Stimulated activated CD8-positive, alpha-beta memory T cell treated with anti-CD3 and anti-CD28 coated beads, Interleukin-15, amount 100 ng/mL, for 1 hour (primary cell): ENCODE measurements at regions not wholly inside any gene's neighbourhood (a gene's known extent, or its start where the extent isn't known, plus 50 kb on each side); places are given as distances from the start of the nearest gene placed in this dataset.
"Not testable (repeated sequence)": the region's sequence is repeated elsewhere in the genome, so short reads cannot be mapped to it uniquely, and the experiment has no call there.

ENCODE experiments used
- DNase-seq: peaks from one replicate; pipeline ENCODE4 v3.0.0-alpha.2; 2020; ENCODE audit warnings: low read depth

DNA sequence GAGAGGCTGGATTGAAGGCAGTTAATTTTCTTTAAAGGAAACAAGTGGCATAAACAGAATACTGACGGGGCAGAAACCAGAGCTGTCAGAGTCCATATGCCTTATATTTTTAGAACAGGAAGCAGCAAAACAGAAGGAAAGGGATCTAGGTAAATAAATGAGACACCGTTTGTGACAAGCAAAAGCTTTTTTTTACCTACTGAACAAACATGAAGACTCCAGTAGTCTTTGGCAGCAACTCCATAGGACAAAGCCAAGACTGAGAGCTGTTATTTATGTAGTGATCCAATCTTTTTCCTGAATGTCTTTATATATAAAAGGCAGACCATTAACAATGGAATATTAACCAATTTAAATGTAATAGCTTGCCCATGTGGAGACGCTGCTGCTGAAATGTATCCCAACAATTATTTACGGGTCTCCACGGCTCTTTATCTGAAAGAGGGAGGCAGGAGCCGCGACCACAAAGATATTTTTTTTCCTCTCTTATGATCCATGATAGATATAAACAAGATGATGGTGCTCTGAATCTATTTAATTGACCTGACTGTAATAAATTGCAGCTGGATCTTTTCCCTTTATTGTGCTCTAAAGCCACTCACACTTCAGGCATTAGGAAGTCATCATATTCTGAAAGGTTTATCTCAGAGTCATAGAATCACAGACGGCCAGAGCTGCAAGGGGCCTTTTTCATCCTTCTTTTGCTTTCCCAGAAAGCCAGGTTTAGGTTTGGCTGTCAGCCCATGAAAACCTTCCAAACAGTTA, 687.8 kb downstream of the EFNB2 start:
- DNase-seq: no peak

DNA sequence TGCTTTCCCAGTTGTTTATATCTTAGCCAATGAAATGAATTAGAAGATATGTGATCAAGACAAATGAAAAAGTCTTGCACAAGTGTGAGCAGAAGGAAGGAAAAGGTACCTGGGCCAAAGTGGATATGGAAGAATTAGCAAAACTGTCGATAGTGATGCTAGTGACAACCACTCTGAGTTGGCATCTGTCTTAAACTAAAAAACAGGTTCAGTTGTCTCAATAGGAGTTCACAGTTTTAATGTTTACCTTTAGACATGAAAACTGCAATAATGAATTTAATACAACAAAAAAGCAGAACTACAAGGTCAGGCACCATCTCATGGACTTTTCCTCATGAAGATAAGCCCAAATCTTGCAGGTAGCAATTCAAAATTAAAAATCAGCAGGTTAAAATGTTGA, 688.5 kb downstream of the EFNB2 start:
- no peak for DNase-seq

DNA sequence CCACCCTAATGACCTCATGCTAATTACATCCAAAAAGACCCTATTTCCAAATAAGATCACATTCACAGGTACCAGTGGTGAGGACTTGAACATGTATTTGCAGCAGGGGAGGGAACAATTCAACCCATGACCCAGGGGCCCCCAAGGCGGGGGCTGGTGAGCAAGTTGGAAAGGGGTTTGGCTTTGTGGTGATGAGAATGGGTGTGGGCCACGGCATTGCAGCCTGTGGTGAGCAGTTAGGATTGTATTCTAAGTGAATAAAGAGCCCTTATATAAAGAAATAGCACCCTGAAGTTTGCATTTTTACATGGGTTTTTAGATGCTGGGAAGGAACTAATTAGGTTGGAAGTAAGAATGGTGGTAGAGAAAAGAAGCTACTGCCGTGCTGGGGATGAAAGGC, 694.2 kb downstream of the EFNB2 start:
- no peak for DNase-seq

DNA sequence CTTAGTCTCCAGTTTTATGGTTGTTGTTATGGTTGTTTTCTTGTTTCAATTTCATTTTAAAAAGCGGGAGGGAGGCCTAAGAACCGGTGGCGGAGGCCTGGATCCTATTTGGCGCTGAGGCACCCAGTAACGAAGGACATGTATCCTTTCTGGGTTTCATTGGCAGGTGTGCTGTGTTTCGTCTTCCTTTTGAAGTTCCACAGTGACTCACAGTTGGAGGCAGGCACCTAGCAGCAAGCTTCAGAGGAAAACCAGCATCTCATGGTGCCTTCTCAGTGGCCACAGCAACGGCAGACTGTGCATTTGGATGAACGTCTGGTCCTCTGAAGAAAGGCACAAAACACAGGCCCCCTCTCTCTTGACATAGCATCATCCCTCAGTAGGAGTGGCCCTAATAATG, 697.2 kb downstream of the EFNB2 start:
- DNase-seq: no peak

DNA sequence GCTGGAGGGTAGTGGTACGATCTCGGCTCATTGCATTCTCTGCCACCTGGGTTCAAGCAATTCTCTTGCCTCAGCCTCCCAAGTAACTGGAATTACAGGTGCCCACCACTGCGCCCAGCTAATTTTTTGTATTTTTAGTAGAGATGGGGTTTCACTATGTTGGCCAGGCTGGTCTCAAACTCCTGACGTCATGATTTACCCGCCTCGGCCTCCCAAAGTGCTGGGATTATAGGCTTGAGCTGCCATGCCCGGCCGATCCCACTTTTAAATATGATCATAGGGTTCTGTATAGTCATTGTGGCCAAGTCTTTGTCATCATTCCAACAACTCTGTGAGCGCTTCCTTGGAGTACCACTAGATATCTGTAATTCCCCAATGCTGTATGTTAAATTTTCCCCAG, 698.2 kb downstream of the EFNB2 start:
- DNase-seq: not testable (repeated sequence)

DNA sequence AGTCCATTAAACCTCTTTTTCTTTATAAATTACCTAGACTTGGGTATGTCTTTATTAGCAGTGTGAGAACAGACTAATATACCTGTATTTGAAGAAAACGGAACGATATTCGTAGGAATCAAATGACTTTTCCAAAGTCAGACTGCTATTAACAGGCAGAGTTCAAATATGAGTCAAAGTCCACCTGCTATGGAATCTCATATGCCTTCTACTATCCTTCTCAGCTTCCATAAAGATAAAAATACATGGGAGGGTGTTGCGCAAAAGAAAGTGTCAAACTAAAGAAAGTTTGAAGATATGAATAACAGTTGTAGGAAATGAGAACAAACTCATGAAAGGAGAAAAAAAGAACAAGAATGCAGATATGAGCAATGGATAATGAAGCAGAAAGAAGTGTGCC, 704.6 kb downstream of the EFNB2 start:
- DNase-seq: no peak

DNA sequence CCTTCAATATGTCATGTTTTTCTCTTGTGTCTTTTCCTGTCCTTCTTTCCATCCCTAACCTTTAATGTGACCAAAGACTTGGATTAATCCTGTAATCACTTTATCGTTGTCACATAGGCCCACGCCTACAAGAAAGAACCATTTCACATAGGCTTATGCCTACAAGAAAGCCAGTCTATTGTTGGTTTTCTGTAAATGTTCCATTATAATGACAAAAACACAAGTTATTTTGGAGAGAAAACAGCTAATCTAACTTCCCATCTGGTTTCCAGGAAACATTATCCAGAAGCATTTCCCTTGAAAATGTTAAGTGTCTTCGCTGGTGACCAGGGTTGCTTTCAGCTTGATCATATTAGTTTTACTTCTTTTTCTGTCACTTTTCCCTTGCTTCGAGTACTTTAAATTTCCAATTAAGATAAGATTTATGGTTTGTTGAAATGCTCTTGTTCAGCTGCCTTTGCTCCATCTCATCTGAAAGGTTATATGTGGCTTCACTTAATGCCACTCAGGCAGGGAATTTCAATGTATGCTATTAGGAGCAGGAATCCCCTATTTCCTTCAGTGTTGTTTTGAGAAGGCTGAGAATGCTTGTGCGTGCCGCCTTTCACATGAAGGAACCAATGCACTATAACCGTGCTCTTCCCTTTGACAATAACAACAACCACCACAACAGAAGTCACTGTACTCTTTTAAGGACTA, 708.2 kb downstream of the EFNB2 start:
- DNase-seq: no peak

DNA sequence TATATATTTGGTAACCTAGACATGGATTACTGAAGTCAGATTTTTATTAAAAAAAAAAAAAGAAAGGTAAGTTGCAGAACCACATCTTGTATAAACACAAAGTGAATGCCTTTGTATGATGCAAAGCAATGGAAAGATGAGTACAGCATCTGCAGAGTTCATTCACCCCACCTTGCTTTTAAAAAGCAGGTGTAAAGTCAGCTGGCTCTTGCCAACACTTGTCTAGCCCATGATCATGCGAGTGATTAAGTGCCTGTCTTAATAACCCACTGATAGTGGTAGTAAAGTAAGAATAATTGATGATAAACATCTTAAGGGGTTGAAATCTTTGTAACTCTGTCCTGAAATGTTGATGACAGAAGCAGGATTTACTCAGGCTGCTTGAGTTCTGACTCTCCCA, 710.4 kb downstream of the EFNB2 start:
- DNase-seq: no peak

DNA sequence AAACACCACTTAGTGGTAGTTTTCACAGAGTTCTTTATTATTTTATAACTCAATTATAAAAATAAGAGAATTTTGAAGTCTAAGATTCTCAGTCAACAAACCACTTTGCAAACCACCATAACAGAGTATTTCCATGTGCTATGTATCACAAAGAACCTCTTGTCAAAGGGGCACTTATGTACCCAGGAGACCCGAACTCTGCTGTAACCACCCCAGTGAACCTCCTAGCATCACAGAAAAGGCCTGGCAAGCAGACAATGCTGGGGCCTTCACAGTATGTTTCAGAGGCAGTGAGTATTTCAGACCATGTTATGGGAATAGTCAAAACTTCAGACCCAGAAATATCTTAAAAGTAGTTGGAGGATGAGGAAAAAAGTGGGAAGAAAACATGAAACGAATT, 714.1 kb downstream of the EFNB2 start:
- no peak for DNase-seq

DNA sequence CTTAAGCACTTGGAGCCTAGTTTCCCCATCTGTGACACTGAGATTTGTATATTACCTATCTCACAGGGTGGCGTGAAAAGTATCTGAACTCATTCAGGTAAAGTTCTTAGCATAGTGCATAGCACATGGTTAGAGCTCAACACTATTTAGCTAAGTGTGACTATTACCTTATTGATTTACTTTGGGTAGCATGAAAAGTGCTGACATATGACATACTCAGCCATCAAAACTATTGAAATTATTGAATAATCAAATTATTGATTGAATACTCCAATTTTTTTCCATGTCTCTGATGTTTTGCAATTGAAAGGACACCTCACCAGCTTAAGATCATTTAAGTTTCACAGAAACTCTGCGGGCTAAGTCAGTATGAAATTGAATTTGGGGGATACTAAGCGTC, 715.0 kb downstream of the EFNB2 start:
- DNase-seq: no peak

DNA sequence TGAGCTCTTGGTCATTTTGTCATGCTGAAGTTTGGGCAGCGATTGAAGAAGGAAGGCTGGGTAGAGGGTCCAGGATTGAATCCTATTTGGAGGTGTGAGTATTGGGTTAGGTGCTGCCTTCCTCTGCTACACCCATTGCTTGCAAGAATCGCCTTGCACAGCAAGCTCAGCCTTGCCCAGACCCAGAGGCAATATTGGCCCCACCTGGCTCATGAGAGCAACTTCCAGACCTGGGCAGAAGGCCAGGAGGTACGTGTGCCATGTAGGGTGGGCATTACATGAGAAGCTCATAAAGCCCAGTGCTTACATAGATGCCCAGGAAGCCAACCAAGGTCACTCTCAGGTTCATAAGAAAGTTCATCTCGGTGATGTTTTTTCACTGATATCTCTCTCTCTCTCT, 718.0 kb downstream of the EFNB2 start:
- DNase-seq: no peak

DNA sequence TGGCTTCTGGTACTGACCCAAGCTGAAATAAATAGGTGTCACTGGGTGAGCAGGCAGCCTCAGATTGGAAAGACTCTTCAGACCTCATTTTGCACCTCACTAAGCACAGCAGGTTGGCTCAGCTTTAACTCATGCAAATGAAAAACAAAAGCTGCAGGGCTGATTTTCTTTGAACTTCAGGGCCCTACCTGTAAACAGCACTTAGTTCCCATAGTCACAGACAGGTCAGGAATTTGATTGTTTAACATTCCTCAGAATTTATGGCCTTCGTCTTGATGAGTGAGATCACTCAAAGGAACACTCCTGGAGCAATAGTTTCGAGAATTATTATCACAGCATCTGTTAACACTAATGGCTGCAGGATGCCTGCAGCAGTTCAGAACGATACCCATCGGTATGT, 718.5 kb downstream of the EFNB2 start:
- no peak for DNase-seq

DNA sequence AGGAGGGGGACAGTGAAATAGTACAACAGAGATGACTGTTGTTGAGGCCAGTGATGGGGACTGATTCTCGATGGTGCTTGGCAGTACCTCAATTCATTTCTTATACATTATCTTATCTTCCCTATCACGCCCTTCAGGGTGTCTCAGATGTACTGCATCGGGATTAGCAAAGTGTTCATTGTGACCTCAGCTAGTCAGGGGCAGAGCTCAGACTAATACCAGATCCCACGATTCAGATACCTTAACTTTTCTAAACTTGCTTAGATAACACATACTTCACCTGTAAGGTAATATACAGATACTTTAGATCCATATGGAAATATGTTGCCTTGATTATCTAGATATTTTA, 720.6 kb downstream of the EFNB2 start:
- no peak for DNase-seq

DNA sequence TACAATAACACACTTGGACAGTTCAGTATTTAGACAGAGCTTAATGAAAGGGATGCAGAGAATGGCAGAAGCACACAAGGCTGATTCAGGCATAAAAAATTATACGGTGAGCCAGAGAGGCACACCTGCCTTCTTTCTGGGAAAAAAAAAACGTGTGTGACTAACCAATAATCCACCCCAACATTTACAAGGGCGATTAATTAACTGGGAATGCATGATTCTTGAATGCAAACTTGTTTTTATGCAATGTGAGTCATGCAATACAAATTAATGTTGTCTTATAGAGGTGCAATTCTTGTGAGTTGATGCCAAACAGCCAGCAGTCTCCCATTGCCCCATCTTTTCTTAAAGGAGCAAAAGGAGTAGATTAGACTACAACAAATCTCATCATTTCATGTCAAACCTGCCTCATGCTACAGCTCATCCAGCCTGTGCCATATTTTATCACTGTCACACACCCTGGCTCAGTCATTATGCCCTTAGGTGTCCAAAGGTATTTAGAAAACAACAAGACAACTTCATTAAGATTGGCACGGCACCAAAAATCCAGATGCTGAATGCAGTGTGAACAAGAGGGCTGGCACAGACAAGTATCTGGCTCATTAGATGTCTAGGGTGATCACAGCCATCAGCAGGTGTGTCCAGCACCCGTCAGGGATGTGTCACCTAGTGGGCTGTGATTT, 721.1 kb downstream of the EFNB2 start:
- no peak for DNase-seq

DNA sequence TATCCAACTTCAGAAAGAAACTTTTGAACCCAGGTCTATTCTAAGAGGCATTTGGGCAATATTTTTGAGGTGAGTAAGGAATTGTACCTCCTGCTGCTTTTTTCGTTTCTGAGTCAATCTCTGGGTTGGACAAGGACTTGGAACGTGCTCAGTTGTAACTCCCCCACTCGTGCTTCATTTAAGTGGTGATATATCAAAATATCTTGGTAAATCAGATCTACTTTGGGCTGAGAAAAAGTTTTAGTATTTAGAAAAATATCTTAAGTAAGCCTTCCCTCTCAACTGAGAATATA, 728.9 kb downstream of the EFNB2 start:
- DNase-seq: no peak

DNA sequence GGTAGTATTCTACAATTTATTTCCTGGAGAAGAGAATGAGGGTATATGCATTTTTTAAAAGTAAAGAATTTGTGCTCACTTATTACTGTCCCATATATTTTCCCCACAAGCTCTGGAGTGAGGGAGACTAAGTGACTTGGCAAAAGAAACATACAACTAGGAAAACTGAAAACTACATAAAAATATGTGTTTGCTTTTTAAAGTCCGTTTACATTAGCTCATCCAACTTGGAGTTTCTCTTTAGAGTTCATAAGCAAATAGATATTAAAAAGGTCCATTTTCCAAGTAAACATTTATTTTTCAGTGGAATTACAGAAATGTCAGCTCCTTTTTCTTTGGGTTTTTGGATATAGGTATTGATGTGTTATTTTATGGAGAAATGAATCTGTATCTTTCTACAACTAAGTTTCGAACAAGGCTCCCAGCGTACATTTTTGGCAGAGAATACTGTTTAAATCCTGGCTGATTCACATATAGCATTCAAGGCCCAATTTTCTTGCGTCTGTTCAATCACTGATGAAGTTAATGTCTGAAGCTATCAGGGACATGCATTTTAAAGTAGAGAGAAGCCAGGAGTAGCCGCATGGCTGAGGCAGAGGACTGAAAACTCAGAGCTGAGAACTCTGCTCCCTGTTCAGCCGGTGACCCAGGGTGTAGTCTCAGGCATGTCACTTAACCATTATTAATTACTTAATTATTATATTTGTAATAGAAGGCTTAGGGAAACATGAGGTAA, 729.4 kb downstream of the EFNB2 start:
- DNase-seq: no peak

DNA sequence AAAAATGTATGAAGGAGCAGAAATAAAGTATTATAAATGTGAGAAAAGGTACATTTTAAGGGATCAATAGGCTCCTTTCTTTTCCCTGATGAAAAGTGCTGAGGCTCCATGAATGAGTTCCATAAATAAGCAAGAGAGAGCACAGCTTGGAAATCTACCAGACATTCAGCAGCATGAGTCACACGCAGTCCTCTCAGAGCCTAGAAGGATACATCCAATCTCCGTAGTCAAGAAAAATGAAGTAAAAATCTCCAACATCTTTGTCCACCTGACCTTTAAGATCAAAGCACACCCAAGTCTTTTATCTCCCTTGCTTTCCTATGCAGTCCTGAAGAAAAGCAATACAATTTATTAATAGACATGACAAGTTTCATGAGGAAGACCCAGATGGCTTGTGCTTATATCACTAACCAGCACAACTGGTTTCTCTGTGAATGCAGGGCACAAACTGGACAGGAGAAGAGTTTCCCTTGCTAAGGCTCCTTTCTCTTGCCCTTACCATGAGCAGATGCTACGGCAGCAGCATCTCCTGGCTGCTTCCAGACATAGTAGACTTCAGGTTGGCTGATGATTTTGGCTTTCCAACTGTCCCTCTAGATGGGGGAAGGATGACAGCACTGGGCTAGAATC, 730.8 kb downstream of the EFNB2 start:
- no peak for DNase-seq

DNA sequence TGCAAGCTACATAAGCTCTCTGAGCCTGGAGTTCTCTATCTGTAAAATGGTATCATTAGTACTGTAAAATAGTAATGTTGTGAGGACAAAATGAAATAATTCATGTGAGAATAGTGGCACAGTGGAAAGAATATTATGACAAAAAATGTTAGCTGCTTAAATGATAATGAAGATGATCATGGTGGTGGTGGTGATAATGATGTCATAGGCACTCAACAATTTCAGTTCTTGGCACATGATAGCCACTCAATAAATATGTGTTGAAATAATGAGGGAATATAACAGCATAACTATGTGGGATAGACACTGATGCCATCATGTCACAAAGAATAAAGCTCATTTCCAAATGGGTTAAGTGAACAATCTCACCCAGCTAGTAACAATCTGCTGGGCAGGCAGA, 736.3 kb downstream of the EFNB2 start:
- DNase-seq: no peak

DNA sequence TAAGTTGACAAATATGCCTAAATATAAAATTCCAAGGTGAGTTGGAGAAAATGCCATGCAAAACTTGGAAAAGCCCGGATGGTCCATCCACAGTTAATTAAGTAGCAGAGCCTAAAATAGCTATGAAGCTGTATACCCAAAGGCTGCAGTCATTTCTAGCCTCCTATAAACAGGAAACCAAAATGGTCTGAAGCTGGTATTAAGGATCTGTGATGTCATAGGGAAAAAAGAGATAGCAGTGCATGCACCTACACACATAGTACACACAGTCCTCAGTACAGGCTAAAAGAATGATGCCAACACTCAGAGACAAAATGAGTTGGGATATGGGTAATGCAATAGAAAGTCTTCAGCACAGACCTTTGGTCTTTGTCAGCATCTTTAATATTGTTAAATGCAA, 736.9 kb downstream of the EFNB2 start:
- no peak for DNase-seq

DNA sequence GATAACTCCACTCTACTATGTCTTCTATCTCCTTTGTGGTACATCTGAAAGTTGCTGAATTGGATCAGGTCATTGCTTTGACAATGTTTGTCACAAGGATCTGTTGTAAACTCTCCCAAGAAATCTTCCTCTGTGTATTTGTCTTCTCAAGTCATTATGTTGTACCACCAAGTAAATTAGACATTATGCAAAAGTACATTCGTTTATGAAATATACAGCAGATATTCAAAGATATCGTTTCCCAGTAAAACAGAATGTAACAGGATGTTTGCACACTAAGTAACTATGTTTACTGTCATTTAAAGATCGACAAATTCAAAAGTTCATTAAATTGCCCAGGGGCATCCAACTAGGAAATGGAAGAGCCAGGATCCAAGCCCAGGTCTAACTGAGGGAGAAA, 739.4 kb downstream of the EFNB2 start:
- DNase-seq: no peak

DNA sequence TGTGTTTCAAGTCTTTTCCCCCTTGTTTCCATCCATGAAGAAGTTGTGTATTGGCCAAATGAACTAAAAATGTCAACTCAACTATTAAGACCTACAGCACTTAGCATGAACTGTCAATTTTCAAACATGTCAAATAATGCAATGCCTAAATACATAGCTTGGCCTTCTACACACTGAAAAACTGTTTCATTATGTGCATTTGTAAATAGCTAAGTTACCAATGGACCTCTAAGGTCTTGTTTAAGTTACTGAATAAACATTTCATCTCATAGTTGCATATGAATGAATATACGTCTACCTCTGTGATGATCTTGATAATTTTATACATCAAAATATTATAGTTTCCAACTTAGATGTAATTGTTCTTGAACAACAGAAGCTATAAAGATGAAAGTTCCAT, 744.5 kb downstream of the EFNB2 start:
- DNase-seq: no peak

DNA sequence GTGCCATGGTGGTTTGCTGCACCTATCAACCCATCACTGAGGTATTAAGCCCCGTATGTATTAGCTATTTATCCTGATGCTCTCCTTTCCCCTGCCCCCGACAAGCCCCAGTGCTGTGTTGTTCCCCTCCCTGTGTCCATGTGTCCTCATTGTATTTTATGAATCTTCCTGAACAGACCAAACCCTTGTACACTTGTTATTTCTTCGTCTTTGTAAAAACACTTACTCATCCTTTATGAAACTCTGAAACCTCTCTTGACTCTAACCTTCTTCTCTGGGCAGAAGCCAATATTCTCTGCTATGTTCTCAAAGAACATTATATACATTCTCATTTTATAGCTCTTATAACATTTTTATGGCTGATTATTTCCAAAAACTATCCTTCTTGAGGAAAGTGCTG, 746.9 kb downstream of the EFNB2 start:
- DNase-seq: no peak

DNA sequence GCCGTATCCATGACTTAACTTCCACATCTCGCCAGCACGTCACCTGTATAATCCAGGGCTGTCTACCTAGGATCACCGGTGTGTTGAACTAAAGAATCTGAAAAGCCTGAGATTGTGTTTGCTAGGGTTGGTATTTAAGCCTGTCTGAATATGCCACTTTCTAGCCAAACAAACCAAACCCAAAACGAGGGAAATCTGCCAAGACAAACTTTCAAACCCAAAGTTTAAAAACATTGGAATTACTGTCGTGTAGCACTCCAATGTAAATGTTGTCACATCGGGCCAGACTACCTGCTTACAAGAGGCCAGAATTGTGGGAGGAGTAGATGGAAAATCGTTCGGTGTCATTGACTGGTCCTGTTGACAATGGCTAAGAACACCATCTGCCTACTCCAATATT, 747.8 kb downstream of the EFNB2 start:
- no peak for DNase-seq
